ENCODE measurements at regions not wholly inside any gene's neighbourhood (a gene's known extent, or its start where the extent isn't known, plus 50 kb on each side); places are given as distances from the start of the nearest gene placed in this dataset.

GRCh38 chr2:176544557-176544956, 275.3 kb downstream of the MTX2 start:
- intact Hi-C loops (cut with DNase I) = no loop called here
- no peak for DNase-seq
- peaks cover 3% of the 10 kb centered on the region for H3K27me3 ChIP-seq
- TF ChIP-seq, protein P1, sequence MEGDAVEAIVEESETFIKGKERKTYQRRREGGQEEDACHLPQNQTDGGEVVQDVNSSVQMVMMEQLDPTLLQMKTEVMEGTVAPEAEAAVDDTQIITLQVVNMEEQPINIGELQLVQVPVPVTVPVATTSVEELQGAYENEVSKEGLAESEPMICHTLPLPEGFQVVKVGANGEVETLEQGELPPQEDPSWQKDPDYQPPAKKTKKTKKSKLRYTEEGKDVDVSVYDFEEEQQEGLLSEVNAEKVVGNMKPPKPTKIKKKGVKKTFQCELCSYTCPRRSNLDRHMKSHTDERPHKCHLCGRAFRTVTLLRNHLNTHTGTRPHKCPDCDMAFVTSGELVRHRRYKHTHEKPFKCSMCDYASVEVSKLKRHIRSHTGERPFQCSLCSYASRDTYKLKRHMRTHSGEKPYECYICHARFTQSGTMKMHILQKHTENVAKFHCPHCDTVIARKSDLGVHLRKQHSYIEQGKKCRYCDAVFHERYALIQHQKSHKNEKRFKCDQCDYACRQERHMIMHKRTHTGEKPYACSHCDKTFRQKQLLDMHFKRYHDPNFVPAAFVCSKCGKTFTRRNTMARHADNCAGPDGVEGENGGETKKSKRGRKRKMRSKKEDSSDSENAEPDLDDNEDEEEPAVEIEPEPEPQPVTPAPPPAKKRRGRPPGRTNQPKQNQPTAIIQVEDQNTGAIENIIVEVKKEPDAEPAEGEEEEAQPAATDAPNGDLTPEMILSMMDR (IDR thresholded peaks at IDR 0.05) = no peak
- no peak overlapping the region for H3K4me3 ChIP-seq
- no peak for ATAC-seq
- H3K9me3 ChIP-seq = no peaks in the 10 kb centered on the region
- no peaks in the 10 kb centered on the region for H3K4me1 ChIP-seq
- H3K27ac ChIP-seq = no peak overlapping the region
- no peaks in the 10 kb centered on the region for H3K36me3 ChIP-seq

DNA sequence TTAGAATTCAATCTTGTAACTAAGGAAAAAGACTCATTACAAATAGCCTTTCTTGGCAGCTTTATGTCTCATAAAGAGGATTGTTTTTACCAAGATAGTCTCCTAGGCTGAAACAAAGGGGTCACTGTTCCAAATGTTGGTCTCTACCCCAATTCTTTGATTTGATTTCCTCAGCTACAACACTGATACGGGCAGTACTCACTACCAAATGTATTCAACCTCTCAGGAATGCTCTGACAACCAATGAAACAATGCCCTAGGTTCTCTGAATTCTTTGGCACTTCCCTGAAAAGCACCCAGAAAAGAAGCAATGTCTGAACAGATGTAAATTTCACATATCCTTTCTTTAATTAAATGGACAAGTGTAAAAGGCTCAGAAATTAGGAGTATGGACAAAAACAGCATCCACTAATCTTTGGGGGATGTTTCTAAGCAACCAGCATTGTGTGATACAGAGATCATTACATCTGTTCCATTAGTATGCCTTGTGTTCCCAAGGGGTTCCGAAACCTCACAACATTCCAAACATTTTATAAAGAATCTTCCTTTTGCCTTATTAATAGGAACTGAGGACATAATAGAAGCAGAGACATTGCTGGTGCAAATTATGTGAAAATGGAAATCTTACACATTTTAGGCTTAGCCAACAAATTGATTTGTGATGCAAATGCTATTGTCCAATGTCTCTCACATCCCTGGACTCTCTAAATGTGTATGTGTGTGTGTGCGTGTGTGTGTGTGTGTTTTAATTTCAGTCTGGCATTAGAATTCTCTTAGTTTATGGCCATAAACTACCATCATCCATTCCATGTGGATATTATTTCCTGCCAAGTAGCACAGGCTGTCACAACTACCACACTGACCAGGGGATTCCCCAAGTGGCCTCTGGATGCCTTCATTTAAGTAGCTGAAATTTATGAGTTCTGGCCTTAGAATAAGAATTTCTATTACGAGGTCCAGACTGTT, 276.0 kb downstream of the MTX2 start:
- no peak for DNase-seq
- Histone ChIP-seq H3K9me3 (no peaks in the 10 kb centered on the region), H3K27ac (no peak overlapping the region), H3K4me3 (no peak overlapping the region), H3K27me3 (peaks cover 3% of the 10 kb centered on the region), H3K4me1 (no peaks in the 10 kb centered on the region), H3K36me3 (no peaks in the 10 kb centered on the region)
- intact Hi-C loops (cut with DNase I) = no loop called here
- ATAC-seq = no peak
- TF ChIP-seq, protein P1 (IDR thresholded peaks at IDR 0.05) = no peak

GRCh38 chr2:176546550-176546949, 277.3 kb downstream of the MTX2 start:
- H3K4me1 ChIP-seq = no peaks in the 10 kb centered on the region
- H3K27ac ChIP-seq = no peak overlapping the region
- intact Hi-C loops (cut with DNase I) = no loop called here
- ATAC-seq (no peak), DNase-seq (no peak)
- H3K27me3 ChIP-seq = peaks cover 3% of the 10 kb centered on the region
- no peaks in the 10 kb centered on the region for H3K9me3 ChIP-seq
- TF ChIP-seq, protein P1 (IDR thresholded peaks at IDR 0.05) = no peak
- no peaks in the 10 kb centered on the region for H3K36me3 ChIP-seq
- H3K4me3 ChIP-seq = no peak overlapping the region

DNA sequence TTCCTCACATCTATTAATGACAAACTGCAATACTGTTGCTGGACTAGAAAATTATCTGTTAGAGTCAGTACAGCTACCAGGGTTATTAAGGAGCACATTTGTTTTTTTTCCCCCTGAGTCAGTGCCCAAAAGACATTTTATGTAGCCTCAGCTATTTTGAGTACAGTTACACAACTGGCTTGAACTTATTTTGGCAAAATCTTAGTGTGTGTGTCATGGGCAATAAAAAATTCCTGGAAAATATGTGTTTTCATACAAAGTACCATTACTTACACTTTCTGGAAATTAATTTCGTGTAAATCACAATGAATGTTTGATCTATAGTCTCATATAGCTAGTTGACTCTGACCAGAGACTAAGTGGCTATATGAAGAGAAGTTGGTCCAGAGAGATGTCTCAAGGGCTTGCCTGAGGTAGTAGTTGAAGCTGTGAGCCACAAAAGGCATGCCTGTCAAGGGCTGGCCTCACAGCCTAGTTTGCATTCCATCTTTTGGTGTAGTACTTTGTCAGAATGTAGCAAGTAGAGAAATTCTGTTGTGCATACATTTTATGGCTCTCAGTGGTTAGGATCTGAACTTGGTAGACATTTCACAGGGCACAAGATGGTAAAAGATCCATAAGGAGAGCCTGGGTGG, 283.4 kb downstream of the MTX2 start:
- DNase-seq (no peak), ATAC-seq (no peak)
- H3K27ac ChIP-seq = no peak overlapping the region
- H3K36me3 ChIP-seq = no peaks in the 10 kb centered on the region
- intact Hi-C loops (cut with DNase I) = loop anchor here (10.0 kb wide), 1 partner anchor 418 kb away; no protein-coding TSS in a partner anchor
- H3K4me3 ChIP-seq = no peak overlapping the region
- H3K4me1 ChIP-seq = peaks cover 13% of the 10 kb centered on the region
- TF ChIP-seq, protein P1 (IDR thresholded peaks at IDR 0.05) = no peak
- H3K9me3 ChIP-seq = no peaks in the 10 kb centered on the region
- H3K27me3 ChIP-seq = peaks cover 16% of the 10 kb centered on the region

GRCh38 chr2:176553685-176554100, 284.5 kb downstream of the MTX2 start:
- Histone ChIP-seq H3K4me1 (peaks cover 13% of the 10 kb centered on the region), H3K9me3 (no peaks in the 10 kb centered on the region), H3K27me3 (peaks cover 13% of the 10 kb centered on the region), H3K36me3 (no peaks in the 10 kb centered on the region), H3K4me3 (peak overlapping the region; percentile 54), H3K27ac (no peak overlapping the region)
- intact Hi-C loops (cut with DNase I) = loop anchor here (10.0 kb wide), 1 partner anchor 419 kb away; no protein-coding TSS in a partner anchor
- ATAC-seq (peak; percentile 85), DNase-seq (peak; percentile 76)
- TF ChIP-seq, protein P1 (IDR thresholded peaks at IDR 0.05) = no peak

Data from upper lobe of right lung (tissue), 1 donor.